ENCODE measurements at regions not wholly inside any gene's neighbourhood (a gene's known extent, or its start where the extent isn't known, plus 50 kb on each side); places are given as distances from the start of the nearest gene placed in this dataset.

GRCh38 chr17:77523540-77523939, 382.8 kb downstream of the SEC14L1 start:
- ATAC-seq (no peak), DNase-seq (ENCODE audit: low spot score) (no peak)
- H3K27ac Mint-ChIP-seq, result no peak overlapping the region
- POLR2A ChIA-PET, result no interaction called here
- H3K36me3 Mint-ChIP-seq, result peaks cover 23% of the 10 kb centered on the region
- no peak overlapping the region for H3K4me3 Mint-ChIP-seq
- TF ChIP-seq ZBTB21 (CRISPR knock-in tag; IDR thresholded peaks at IDR 0.05; ENCODE audit: borderline replicate concordance) (no peak), ZNF263 (CRISPR knock-in tag; IDR thresholded peaks at IDR 0.05; ENCODE audit: low read depth) (no peak), CTCF (IDR thresholded peaks at IDR 0.05) (no peak), TEAD1 (CRISPR knock-in tag; IDR thresholded peaks at IDR 0.05) (no peak), GABPB1 (CRISPR knock-in tag; IDR thresholded peaks at IDR 0.05) (no peak), JAZF1 (CRISPR knock-in tag; IDR thresholded peaks at IDR 0.05) (no peak), ZNF423 (CRISPR knock-in tag; IDR thresholded peaks at IDR 0.05) (no peak), AR (CRISPR knock-in tag; IDR thresholded peaks at IDR 0.05) (no peak), CREB1 (CRISPR knock-in tag; IDR thresholded peaks at IDR 0.05) (no peak), TEAD4 (CRISPR knock-in tag; IDR thresholded peaks at IDR 0.05) (no peak), TP53 (CRISPR knock-in tag; IDR thresholded peaks at IDR 0.05) (no peak), GTF2I (CRISPR knock-in tag; conservative IDR thresholded peaks at IDR 0.05) (no peak), ZNF396 (CRISPR knock-in tag; IDR thresholded peaks at IDR 0.05; ENCODE audit: borderline replicate concordance) (no peak), FOXP1 (CRISPR knock-in tag; IDR thresholded peaks at IDR 0.05; ENCODE audit: borderline replicate concordance) (no peak)
- TF ChIP-seq, protein P1, sequence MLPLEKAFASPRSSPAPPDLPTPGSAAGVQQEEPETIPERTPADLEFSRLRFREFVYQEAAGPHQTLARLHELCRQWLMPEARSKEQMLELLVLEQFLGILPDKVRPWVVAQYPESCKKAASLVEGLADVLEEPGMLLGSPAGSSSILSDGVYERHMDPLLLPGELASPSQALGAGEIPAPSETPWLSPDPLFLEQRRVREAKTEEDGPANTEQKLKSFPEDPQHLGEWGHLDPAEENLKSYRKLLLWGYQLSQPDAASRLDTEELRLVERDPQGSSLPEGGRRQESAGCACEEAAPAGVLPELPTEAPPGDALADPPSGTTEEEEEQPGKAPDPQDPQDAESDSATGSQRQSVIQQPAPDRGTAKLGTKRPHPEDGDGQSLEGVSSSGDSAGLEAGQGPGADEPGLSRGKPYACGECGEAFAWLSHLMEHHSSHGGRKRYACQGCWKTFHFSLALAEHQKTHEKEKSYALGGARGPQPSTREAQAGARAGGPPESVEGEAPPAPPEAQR (CRISPR knock-in tag; IDR thresholded peaks at IDR 0.05), result no peak
- TF ChIP-seq, protein P2, sequence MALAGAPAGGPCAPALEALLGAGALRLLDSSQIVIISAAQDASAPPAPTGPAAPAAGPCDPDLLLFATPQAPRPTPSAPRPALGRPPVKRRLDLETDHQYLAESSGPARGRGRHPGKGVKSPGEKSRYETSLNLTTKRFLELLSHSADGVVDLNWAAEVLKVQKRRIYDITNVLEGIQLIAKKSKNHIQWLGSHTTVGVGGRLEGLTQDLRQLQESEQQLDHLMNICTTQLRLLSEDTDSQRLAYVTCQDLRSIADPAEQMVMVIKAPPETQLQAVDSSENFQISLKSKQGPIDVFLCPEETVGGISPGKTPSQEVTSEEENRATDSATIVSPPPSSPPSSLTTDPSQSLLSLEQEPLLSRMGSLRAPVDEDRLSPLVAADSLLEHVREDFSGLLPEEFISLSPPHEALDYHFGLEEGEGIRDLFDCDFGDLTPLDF (CRISPR knock-in tag; IDR thresholded peaks at IDR 0.05), result no peak
- TF ChIP-seq, protein P3, sequence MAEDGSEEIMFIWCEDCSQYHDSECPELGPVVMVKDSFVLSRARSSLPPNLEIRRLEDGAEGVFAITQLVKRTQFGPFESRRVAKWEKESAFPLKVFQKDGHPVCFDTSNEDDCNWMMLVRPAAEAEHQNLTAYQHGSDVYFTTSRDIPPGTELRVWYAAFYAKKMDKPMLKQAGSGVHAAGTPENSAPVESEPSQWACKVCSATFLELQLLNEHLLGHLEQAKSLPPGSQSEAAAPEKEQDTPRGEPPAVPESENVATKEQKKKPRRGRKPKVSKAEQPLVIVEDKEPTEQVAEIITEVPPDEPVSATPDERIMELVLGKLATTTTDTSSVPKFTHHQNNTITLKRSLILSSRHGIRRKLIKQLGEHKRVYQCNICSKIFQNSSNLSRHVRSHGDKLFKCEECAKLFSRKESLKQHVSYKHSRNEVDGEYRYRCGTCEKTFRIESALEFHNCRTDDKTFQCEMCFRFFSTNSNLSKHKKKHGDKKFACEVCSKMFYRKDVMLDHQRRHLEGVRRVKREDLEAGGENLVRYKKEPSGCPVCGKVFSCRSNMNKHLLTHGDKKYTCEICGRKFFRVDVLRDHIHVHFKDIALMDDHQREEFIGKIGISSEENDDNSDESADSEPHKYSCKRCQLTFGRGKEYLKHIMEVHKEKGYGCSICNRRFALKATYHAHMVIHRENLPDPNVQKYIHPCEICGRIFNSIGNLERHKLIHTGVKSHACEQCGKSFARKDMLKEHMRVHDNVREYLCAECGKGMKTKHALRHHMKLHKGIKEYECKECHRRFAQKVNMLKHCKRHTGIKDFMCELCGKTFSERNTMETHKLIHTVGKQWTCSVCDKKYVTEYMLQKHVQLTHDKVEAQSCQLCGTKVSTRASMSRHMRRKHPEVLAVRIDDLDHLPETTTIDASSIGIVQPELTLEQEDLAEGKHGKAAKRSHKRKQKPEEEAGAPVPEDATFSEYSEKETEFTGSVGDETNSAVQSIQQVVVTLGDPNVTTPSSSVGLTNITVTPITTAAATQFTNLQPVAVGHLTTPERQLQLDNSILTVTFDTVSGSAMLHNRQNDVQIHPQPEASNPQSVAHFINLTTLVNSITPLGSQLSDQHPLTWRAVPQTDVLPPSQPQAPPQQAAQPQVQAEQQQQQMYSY (CRISPR knock-in tag; IDR thresholded peaks at IDR 0.05), result no peak
- TF ChIP-seq, protein P4, sequence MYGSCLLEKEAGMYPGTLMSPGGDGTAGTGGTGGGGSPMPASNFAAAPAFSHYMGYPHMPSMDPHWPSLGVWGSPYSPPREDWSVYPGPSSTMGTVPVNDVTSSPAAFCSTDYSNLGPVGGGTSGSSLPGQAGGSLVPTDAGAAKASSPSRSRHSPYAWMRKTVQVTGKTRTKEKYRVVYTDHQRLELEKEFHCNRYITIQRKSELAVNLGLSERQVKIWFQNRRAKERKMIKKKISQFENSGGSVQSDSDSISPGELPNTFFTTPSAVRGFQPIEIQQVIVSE (CRISPR knock-in tag; IDR thresholded peaks at IDR 0.05; ENCODE audit: borderline replicate concordance), result no peak
- TF ChIP-seq, protein P5, sequence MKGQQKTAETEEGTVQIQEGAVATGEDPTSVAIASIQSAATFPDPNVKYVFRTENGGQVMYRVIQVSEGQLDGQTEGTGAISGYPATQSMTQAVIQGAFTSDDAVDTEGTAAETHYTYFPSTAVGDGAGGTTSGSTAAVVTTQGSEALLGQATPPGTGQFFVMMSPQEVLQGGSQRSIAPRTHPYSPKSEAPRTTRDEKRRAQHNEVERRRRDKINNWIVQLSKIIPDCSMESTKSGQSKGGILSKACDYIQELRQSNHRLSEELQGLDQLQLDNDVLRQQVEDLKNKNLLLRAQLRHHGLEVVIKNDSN (CRISPR knock-in tag; IDR thresholded peaks at IDR 0.05), result no peak
- TF ChIP-seq, protein P6, sequence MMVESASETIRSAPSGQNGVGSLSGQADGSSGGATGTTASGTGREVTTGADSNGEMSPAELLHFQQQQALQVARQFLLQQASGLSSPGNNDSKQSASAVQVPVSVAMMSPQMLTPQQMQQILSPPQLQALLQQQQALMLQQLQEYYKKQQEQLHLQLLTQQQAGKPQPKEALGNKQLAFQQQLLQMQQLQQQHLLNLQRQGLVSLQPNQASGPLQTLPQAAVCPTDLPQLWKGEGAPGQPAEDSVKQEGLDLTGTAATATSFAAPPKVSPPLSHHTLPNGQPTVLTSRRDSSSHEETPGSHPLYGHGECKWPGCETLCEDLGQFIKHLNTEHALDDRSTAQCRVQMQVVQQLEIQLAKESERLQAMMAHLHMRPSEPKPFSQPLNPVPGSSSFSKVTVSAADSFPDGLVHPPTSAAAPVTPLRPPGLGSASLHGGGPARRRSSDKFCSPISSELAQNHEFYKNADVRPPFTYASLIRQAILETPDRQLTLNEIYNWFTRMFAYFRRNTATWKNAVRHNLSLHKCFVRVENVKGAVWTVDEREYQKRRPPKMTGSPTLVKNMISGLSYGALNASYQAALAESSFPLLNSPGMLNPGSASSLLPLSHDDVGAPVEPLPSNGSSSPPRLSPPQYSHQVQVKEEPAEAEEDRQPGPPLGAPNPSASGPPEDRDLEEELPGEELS (CRISPR knock-in tag; IDR thresholded peaks at IDR 0.05), result no peak
- H3K4me1 Mint-ChIP-seq, result peaks cover 3% of the 10 kb centered on the region; the same call in 1 of the 2 replicates
- H3K9me3 Mint-ChIP-seq, result peaks cover 35% of the 10 kb centered on the region
- peaks cover 31% of the 10 kb centered on the region for H3K27me3 Mint-ChIP-seq (ENCODE audit: low read depth)
- CTCF ChIA-PET, result interaction anchor here (1.1 kb wide), 1 partner anchor 16 kb away, joined by 3 read pairs; no protein-coding TSS in a partner anchor

Measured in WTC11 (cell line).